ENCODE measurements at regions not wholly inside any gene's neighbourhood (a gene's known extent, or its start where the extent isn't known, plus 50 kb on each side); places are given as distances from the start of the nearest gene placed in this dataset.

- no peaks in the 10 kb centered on the region for H3K27me3 ChIP-seq (replicated peaks; ENCODE audit: insufficient read depth)
- no peaks in the 10 kb centered on the region for H3K9me3 ChIP-seq
- ATAC-seq (ENCODE audit: insufficient number of reproducible peaks, low FRiP score, low read depth): no peak
- DNase-seq (ENCODE audit: low spot score): no peak
- no peak for TF ChIP-seq CTCF (IDR thresholded peaks at IDR 0.05)
- H3K4me3 ChIP-seq: no peak overlapping the region
- H3K27ac ChIP-seq: no peak overlapping the region
- H3K4me1 ChIP-seq (ENCODE audit: control insufficient read depth in 1 of 2, low read depth in 2 of 2): no peaks in the 10 kb centered on the region
- H3K36me3 ChIP-seq: no peaks in the 10 kb centered on the region
Measured at GRCh38 chr2:5976531-5977065, 284.4 kb downstream of the SOX11 start.

GRCh38 chr2:5977477-5977876, 285.3 kb downstream of the SOX11 start:
- H3K4me1 ChIP-seq (ENCODE audit: control insufficient read depth in 1 of 2, low read depth in 2 of 2): no peaks in the 10 kb centered on the region
- DNase-seq (ENCODE audit: low spot score): no peak

GRCh38 chr2:5978131-5978751, 286.1 kb downstream of the SOX11 start:
- Histone ChIP-seq H3K27me3 (replicated peaks; ENCODE audit: insufficient read depth) (no peaks in the 10 kb centered on the region), H3K4me3 (no peak overlapping the region), H3K36me3 (no peaks in the 10 kb centered on the region), H3K9me3 (no peaks in the 10 kb centered on the region), H3K4me1 (ENCODE audit: control insufficient read depth in 1 of 2, low read depth in 2 of 2) (no peaks in the 10 kb centered on the region), H3K27ac (no peak overlapping the region)
- ATAC-seq (ENCODE audit: insufficient number of reproducible peaks, low FRiP score, low read depth): no peak
- DNase-seq (ENCODE audit: low spot score): no peak
- no peak for TF ChIP-seq CTCF (IDR thresholded peaks at IDR 0.05)

More at GRCh38 chr2:5977477-5977876, 285.3 kb downstream of the SOX11 start:
- no peak for ATAC-seq (ENCODE audit: insufficient number of reproducible peaks, low FRiP score, low read depth)
- Histone ChIP-seq H3K27ac (no peak overlapping the region), H3K9me3 (no peaks in the 10 kb centered on the region), H3K27me3 (replicated peaks; ENCODE audit: insufficient read depth) (no peaks in the 10 kb centered on the region), H3K4me3 (no peak overlapping the region), H3K36me3 (no peaks in the 10 kb centered on the region)
- no peak for TF ChIP-seq CTCF (IDR thresholded peaks at IDR 0.05)

- no peak for ATAC-seq (ENCODE audit: insufficient number of reproducible peaks, low FRiP score, low read depth)
- H3K27me3 ChIP-seq (replicated peaks; ENCODE audit: insufficient read depth): no peaks in the 10 kb centered on the region
Measured at GRCh38 chr2:5980450-5981190, 288.4 kb downstream of the SOX11 start.

More at GRCh38 chr2:5980450-5981190, 288.4 kb downstream of the SOX11 start:
- H3K27ac ChIP-seq: no peak overlapping the region
- no peaks in the 10 kb centered on the region for H3K36me3 ChIP-seq
- DNase-seq (ENCODE audit: low spot score): no peak
- no peaks in the 10 kb centered on the region for H3K9me3 ChIP-seq
- TF ChIP-seq CTCF (IDR thresholded peaks at IDR 0.05): no peak
- H3K4me3 ChIP-seq: no peak overlapping the region
- no peaks in the 10 kb centered on the region for H3K4me1 ChIP-seq (ENCODE audit: control insufficient read depth in 1 of 2, low read depth in 2 of 2)
